ENCODE measurements at regions not wholly inside any gene's neighbourhood (a gene's known extent, or its start where the extent isn't known, plus 50 kb on each side); places are given as distances from the start of the nearest gene placed in this dataset.

GRCh38 chr16:14329727-14330350, 258.7 kb downstream of the MRTFB start:
- Histone ChIP-seq H3K27ac (ENCODE audit: low read length) (no peak overlapping the region), H3K4me1 (ENCODE audit: low read length) (no peaks in the 10 kb centered on the region), H3K4me2 (ENCODE audit: low read depth, low read length) (no peak overlapping the region), H3K4me3 (ENCODE audit: low read length) (no peak overlapping the region), H3F3A (ENCODE audit: insufficient read depth, low read length) (no peaks in the 10 kb centered on the region), H3K9ac (ENCODE audit: low read length) (no peak overlapping the region), H3K27me3 (replicated peaks; ENCODE audit: insufficient read depth, low read length) (no peaks in the 10 kb centered on the region), H3K36me3 (replicated peaks; ENCODE audit: insufficient read depth, low read length) (peaks cover 5% of the 10 kb centered on the region; the same call in 1 of the 2 replicates), H3K9me2 (replicated peaks; ENCODE audit: insufficient read depth, low read length) (no peaks in the 10 kb centered on the region), H3K79me2 (ENCODE audit: low read length) (0 out of 2 replicates have a peak, but pooled peaks cover 7% of the 10 kb centered on the region), H4K20me1 (ENCODE audit: insufficient read depth, low read length) (no peaks in the 10 kb centered on the region), H2AFZ (ENCODE audit: low read length) (no peak overlapping the region), H3K9me3 (replicated peaks; ENCODE audit: insufficient read depth, low read length) (no peaks in the 10 kb centered on the region)
- no peak for DNase-seq
- TF ChIP-seq CTCF (IDR thresholded peaks at IDR 0.05; ENCODE audit: low read length) (no peak), EZH2phosphoT487 (IDR thresholded peaks at IDR 0.05; ENCODE audit: low read length) (no peak), EZH2 (optimal IDR thresholded peaks at IDR 0.05; ENCODE audit: low read depth, low read length) (no peak)

GRCh38 chr16:14325502-14326401, 254.6 kb downstream of the MRTFB start:
- peaks cover 5% of the 10 kb centered on the region; the same call in 1 of the 2 replicates for H3K36me3 ChIP-seq (replicated peaks; ENCODE audit: insufficient read depth, low read length)
- no peak overlapping the region for H3K27ac ChIP-seq (ENCODE audit: low read length)
- no peaks in the 10 kb centered on the region for H3F3A ChIP-seq (ENCODE audit: insufficient read depth, low read length)
- no peaks in the 10 kb centered on the region for H3K4me1 ChIP-seq (ENCODE audit: low read length)
- no peaks in the 10 kb centered on the region for H4K20me1 ChIP-seq (ENCODE audit: insufficient read depth, low read length)
- no peak overlapping the region for H3K4me3 ChIP-seq (ENCODE audit: low read length)
- DNase-seq, result no peak
- H3K4me2 ChIP-seq (ENCODE audit: low read depth, low read length), result no peak overlapping the region
- H3K27me3 ChIP-seq (replicated peaks; ENCODE audit: insufficient read depth, low read length), result no peaks in the 10 kb centered on the region
- H3K9ac ChIP-seq (ENCODE audit: low read length), result no peak overlapping the region
- no peak for TF ChIP-seq EZH2 (optimal IDR thresholded peaks at IDR 0.05; ENCODE audit: low read depth, low read length)
- no peak for TF ChIP-seq EZH2phosphoT487 (IDR thresholded peaks at IDR 0.05; ENCODE audit: low read length)
- TF ChIP-seq CTCF (IDR thresholded peaks at IDR 0.05; ENCODE audit: low read length), result no peak
- peaks cover 31% of the 10 kb centered on the region for H3K79me2 ChIP-seq (ENCODE audit: low read length)
- no peaks in the 10 kb centered on the region for H3K9me2 ChIP-seq (replicated peaks; ENCODE audit: insufficient read depth, low read length)
- no peaks in the 10 kb centered on the region for H3K9me3 ChIP-seq (replicated peaks; ENCODE audit: insufficient read depth, low read length)
- H2AFZ ChIP-seq (ENCODE audit: low read length), result no peak overlapping the region

GRCh38 chr16:14324581-14324980, 253.5 kb downstream of the MRTFB start:
- no peak for DNase-seq
- Histone ChIP-seq H3K9me3 (replicated peaks; ENCODE audit: insufficient read depth, low read length) (no peaks in the 10 kb centered on the region), H3K9me2 (replicated peaks; ENCODE audit: insufficient read depth, low read length) (no peaks in the 10 kb centered on the region), H3K36me3 (replicated peaks; ENCODE audit: insufficient read depth, low read length) (peaks cover 5% of the 10 kb centered on the region; the same call in 1 of the 2 replicates), H3K9ac (ENCODE audit: low read length) (no peak overlapping the region), H3K4me3 (ENCODE audit: low read length) (no peak overlapping the region), H3K27ac (ENCODE audit: low read length) (no peak overlapping the region), H3K79me2 (ENCODE audit: low read length) (peaks cover 39% of the 10 kb centered on the region), H3K4me2 (ENCODE audit: low read depth, low read length) (no peak overlapping the region), H3K27me3 (replicated peaks; ENCODE audit: insufficient read depth, low read length) (no peaks in the 10 kb centered on the region), H2AFZ (ENCODE audit: low read length) (no peak overlapping the region), H3K4me1 (ENCODE audit: low read length) (no peaks in the 10 kb centered on the region), H3F3A (ENCODE audit: insufficient read depth, low read length) (no peaks in the 10 kb centered on the region), H4K20me1 (ENCODE audit: insufficient read depth, low read length) (no peaks in the 10 kb centered on the region)
- TF ChIP-seq CTCF (IDR thresholded peaks at IDR 0.05; ENCODE audit: low read length) (no peak), EZH2 (optimal IDR thresholded peaks at IDR 0.05; ENCODE audit: low read depth, low read length) (no peak), EZH2phosphoT487 (IDR thresholded peaks at IDR 0.05; ENCODE audit: low read length) (no peak)
